GM19468 (cell line): ENCODE measurements at regions not wholly inside any gene's neighbourhood (a gene's known extent, or its start where the extent isn't known, plus 50 kb on each side); places are given as distances from the start of the nearest gene placed in this dataset.

ENCODE experiments used
- ATAC-seq: cut with Tn5 transposase; IDR thresholded peaks from one replicate; pipeline ENCODE4 v1.9.1; 2021; ENCODE audit warnings: mild to moderate bottlenecking, moderate library complexity, moderate number of reproducible peaks; ENCODE audit not compliant: unreplicated experiment; ENCODE audit errors: extremely low read depth

GRCh38 chr6:139650941-139651340, 276.5 kb upstream of the CITED2 start:
- ATAC-seq = no peak

- ATAC-seq = no peak
Observed at GRCh38 chr6:139649732-139650131, 275.3 kb upstream of the CITED2 start.

DNA sequence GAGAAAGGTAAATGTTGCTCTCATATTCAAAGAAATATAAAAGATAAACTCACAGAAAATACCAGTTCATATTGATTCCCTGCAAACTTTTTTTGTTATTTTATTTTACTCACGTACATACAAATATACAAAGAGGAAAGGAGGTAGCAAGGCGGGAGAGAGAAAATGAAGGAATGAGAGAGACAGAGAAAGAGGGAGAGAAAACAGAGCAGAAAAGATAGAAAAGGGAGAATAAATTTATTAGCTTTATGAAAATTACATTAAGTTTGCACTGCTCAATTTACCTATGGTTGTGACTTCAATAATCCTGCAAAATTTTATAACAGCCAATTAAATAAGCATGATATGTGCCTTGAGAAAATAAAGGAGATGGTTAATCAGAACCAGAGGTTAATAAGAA, 274.7 kb upstream of the CITED2 start:
- no peak for ATAC-seq

GRCh38 chr6:139648430-139649000, 274.1 kb upstream of the CITED2 start:
- no peak for ATAC-seq

DNA sequence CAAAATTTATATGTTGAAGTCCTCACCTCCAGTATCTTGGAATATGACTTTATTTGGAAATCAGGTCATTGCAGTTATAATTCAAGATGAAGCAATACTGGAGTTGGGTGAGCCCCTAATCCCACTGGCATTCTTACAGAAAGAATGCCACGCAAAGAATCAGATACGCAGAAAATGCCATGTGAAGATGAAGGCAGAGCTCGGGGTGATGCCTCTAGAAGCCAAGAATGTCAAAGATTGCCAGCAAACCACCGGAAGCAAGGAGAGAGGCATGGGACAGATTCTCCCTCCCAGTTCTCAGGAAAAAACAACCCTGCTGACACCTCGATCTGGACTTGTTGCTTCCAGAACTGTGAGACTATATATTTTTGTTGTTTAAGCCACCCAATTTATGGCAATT, 273.4 kb upstream of the CITED2 start:
- no peak for ATAC-seq

DNA sequence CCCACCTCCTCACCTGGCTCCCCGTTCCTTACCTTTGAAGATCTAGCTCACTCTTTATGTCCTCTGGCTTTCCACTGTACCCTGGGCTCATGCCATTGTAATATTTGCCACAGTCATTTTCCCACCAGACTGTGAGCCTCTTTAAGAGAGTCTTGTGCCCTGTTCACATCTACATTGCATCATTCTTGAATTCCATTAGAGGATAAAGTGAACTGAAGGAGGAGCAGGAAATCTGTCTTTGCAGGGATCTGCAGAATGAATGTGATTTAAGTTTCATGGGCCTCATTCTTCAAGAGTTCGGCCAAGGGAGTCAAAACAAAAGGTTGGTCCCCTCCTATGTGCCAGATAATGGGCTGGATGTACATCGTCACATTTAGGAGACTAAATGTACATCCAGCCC, 272.6 kb upstream of the CITED2 start:
- ATAC-seq = no peak

- no peak for ATAC-seq
Observed at GRCh38 chr6:139644821-139645220, 270.4 kb upstream of the CITED2 start.

DNA sequence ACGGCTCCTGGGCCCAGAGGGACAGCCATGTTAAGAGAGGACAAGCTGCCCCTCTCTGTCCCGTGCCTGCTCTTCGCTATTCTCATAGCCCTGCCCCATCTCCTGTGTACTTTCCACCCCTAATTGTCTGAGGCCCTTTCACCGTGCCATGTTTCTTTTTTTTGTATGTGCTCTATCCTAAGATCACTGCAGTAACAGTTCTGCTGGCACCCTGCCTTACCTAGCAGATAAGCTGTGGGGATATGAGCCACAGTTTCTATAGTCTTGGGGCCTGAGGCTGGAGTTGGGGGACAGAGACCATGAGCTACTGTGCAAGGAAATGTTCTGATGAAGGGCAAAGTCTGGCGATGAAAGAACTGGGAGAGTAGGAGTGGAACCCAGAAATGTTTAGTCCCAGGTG, 269.5 kb upstream of the CITED2 start:
- ATAC-seq = no peak

GRCh38 chr6:139642346-139642745, 267.9 kb upstream of the CITED2 start:
- ATAC-seq = no peak

- no peak for ATAC-seq
Observed at GRCh38 chr6:139641376-139641775, 266.9 kb upstream of the CITED2 start.

- ATAC-seq = no peak
Observed at GRCh38 chr6:139640921-139641320, 266.5 kb upstream of the CITED2 start.

DNA sequence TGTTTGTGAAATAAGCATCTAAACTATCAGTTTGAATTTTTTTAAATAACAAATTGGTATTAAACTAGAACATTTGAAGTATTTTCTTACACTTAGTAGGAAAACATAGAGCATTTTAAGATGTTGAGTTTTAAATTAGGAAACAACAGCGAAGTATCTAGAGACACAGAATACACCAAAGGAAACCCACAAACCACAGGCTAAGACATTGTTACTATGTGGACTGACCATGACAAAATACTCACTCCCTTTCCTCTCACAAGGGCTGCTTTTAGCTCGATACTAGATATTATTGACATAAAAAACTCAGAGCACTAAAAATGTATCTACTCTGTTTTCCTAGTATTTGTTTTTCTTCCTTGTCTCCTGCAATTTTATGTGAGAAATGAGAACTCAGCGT, 266.0 kb upstream of the CITED2 start:
- ATAC-seq = peak; percentile 67

- no peak for ATAC-seq
Observed at GRCh38 chr6:139639507-139639906, 265.1 kb upstream of the CITED2 start.

- ATAC-seq = no peak
Observed at GRCh38 chr6:139638179-139638941, 263.9 kb upstream of the CITED2 start.

DNA sequence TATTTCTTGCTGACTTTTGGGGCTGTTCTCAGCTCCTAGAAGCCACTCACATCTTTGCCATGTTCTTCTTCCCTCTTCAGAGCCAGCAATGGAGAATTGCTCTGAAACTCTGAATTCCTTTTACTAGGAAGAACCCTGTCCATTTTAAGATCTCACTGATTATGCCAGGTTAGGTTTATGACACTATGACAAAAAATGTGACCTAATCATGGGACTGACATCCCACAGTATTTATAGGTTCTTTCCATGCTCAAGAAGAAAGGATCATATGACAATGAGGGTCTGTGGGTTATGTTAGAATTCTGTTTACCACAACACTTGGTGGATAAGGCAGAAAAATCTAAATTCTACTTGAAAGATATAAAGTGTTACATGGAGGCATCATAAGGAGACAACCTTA, 263.3 kb upstream of the CITED2 start:
- ATAC-seq = no peak

GRCh38 chr6:139636391-139636790, 261.9 kb upstream of the CITED2 start:
- ATAC-seq = no peak

GRCh38 chr6:139635401-139636130, 261.1 kb upstream of the CITED2 start:
- ATAC-seq = no peak

DNA sequence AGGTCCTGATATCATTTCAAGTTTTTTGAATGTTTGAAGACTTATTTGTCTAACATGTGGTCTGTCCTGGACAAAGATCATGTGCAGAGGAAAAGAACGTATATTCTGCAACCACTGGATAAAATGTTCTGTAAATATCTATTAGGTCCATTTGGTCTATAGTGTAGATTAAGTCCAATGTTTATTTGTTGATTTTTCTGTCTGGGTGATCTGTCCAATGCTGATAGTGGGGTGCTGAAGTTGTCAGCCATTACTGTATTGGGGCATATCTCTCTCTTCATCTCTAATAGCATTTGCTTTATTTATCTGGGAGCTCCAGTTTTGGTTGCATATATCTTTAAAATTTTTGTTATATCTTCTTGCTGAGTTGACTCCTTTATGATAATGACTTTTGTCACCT, 258.4 kb upstream of the CITED2 start:
- ATAC-seq = no peak

GRCh38 chr6:139628270-139628669, 253.8 kb upstream of the CITED2 start:
- no peak for ATAC-seq

- ATAC-seq = no peak
Observed at GRCh38 chr6:139627091-139627490, 252.6 kb upstream of the CITED2 start.
